Type B pancreatic cell (in vitro differentiated cells): ENCODE measurements at regions not wholly inside any gene's neighbourhood (a gene's known extent, or its start where the extent isn't known, plus 50 kb on each side); places are given as distances from the start of the nearest gene placed in this dataset.

Experiments
- DNase-seq: peaks from one replicate; pipeline ENCODE4 v3.0.0; 2021; ENCODE audit warnings: mixed read lengths; ENCODE audit not compliant: unreplicated experiment; ENCODE audit errors: extremely low spot score
- H3K27ac Mint-ChIP-seq: 2 replicates; pipeline ENCODE4 v1.8.0; 2021; ENCODE audit warnings: mild to moderate bottlenecking, mixed read lengths
- H3K27me3 Mint-ChIP-seq: 2 replicates; pipeline ENCODE4 v1.8.0; 2021; ENCODE audit warnings: mixed read lengths
- H3K36me3 Mint-ChIP-seq: 2 replicates; pipeline ENCODE4 v1.8.0; 2021; ENCODE audit warnings: mixed read lengths
- H3K4me1 Mint-ChIP-seq: one replicate; pipeline ENCODE4 v1.8.0; 2021; ENCODE audit warnings: mixed read lengths; ENCODE audit not compliant: unreplicated experiment
- H3K4me3 Mint-ChIP-seq: 2 replicates; pipeline ENCODE4 v1.8.0; 2021; ENCODE audit warnings: mild to moderate bottlenecking, mixed read lengths
- H3K9me3 Mint-ChIP-seq: 2 replicates; pipeline ENCODE4 v1.8.0; 2021; ENCODE audit warnings: mixed read lengths
- CTCF ChIP-seq: fragments of 200-600 bp; sonication (generic); conservative IDR thresholded peaks from 2 replicates; pipeline ENCODE4 v1.5.0; 2021; ENCODE audit warnings: antibody characterized with exemption, mild to moderate bottlenecking

- H3K4me1 Mint-ChIP-seq, result no peaks in the 10 kb centered on the region
- H3K27me3 Mint-ChIP-seq, result no peaks in the 10 kb centered on the region
- no peak overlapping the region for H3K4me3 Mint-ChIP-seq
- H3K36me3 Mint-ChIP-seq, result no peaks in the 10 kb centered on the region
- no peak for TF ChIP-seq CTCF
- no peaks in the 10 kb centered on the region for H3K9me3 Mint-ChIP-seq
- no peak for DNase-seq
- H3K27ac Mint-ChIP-seq, result no peak overlapping the region
These were observed 102.6 kb upstream of the ATP1A1 start for GRCh38 chr1:116270316-116271057.

GRCh38 chr1:116273042-116273783 lies 99.8 kb upstream of the ATP1A1 start:
- Mint-ChIP-seq H3K4me3 (no peak overlapping the region), H3K9me3 (no peaks in the 10 kb centered on the region), H3K36me3 (no peaks in the 10 kb centered on the region), H3K27ac (peak overlapping the region; percentile 31), H3K4me1 (no peaks in the 10 kb centered on the region), H3K27me3 (no peaks in the 10 kb centered on the region)
- no peak for TF ChIP-seq CTCF
- DNase-seq, result no peak

- TF ChIP-seq CTCF, result no peak
- no peak for DNase-seq
- Mint-ChIP-seq H3K36me3 (no peaks in the 10 kb centered on the region), H3K9me3 (no peaks in the 10 kb centered on the region), H3K27me3 (no peaks in the 10 kb centered on the region), H3K4me1 (no peaks in the 10 kb centered on the region), H3K27ac (no peak overlapping the region), H3K4me3 (no peak overlapping the region)
These were observed 96.5 kb upstream of the ATP1A1 start for GRCh38 chr1:116276532-116276931.

- Mint-ChIP-seq H3K9me3 (no peaks in the 10 kb centered on the region), H3K27me3 (no peaks in the 10 kb centered on the region), H3K36me3 (no peaks in the 10 kb centered on the region), H3K27ac (no peak overlapping the region), H3K4me1 (no peaks in the 10 kb centered on the region), H3K4me3 (no peak overlapping the region)
- no peak for DNase-seq
- no peak for TF ChIP-seq CTCF
These were observed 95.1 kb upstream of the ATP1A1 start for GRCh38 chr1:116277840-116278540.

GRCh38 chr1:116278541-116278866 lies 94.5 kb upstream of the ATP1A1 start:
- Mint-ChIP-seq H3K27ac (no peak overlapping the region), H3K27me3 (no peaks in the 10 kb centered on the region), H3K36me3 (no peaks in the 10 kb centered on the region), H3K4me3 (no peak overlapping the region), H3K9me3 (no peaks in the 10 kb centered on the region), H3K4me1 (no peaks in the 10 kb centered on the region)
- TF ChIP-seq CTCF, result no peak
- DNase-seq, result no peak
